ENCODE measurements at regions not wholly inside any gene's neighbourhood (a gene's known extent, or its start where the extent isn't known, plus 50 kb on each side); places are given as distances from the start of the nearest gene placed in this dataset.

DNA sequence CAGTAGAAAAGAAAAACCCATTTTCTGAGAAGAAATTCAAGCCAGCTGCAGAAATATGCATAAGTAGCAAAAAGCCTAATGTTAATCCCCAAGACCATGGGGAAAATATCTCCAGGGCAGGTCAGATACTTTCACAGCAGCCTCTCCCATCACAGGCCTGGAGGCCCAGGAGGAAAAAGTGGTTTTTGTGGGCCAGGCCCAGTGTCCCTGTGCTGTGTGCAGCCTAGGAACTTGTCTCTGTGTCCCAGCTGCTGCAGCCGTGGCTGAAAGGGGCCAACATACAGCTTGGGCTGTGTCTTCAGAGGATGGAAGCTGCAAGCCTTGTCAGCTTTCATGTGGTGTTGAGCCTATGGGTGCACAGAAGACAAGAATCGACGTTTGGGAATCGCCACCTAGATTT, 581.0 kb downstream of the C4orf33 start:
- TF ChIP-seq, protein P1, sequence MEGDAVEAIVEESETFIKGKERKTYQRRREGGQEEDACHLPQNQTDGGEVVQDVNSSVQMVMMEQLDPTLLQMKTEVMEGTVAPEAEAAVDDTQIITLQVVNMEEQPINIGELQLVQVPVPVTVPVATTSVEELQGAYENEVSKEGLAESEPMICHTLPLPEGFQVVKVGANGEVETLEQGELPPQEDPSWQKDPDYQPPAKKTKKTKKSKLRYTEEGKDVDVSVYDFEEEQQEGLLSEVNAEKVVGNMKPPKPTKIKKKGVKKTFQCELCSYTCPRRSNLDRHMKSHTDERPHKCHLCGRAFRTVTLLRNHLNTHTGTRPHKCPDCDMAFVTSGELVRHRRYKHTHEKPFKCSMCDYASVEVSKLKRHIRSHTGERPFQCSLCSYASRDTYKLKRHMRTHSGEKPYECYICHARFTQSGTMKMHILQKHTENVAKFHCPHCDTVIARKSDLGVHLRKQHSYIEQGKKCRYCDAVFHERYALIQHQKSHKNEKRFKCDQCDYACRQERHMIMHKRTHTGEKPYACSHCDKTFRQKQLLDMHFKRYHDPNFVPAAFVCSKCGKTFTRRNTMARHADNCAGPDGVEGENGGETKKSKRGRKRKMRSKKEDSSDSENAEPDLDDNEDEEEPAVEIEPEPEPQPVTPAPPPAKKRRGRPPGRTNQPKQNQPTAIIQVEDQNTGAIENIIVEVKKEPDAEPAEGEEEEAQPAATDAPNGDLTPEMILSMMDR (IDR thresholded peaks at IDR 0.05; ENCODE audit: insufficient read depth, low read depth, low read length): no peak
- DNase-seq (ENCODE audit: low read depth): no peak
- ChIA-PET CTCF (no interaction called here), POLR2A (no interaction called here)
- Histone ChIP-seq H3K4me3 (ENCODE audit: low read depth, low read length) (no peak overlapping the region), H3K27me3 (ENCODE audit: control insufficient read depth, insufficient read depth, low read length) (no peaks in the 10 kb centered on the region), H3K36me3 (ENCODE audit: control insufficient read depth, insufficient read depth, low read length) (no peaks in the 10 kb centered on the region)

DNA sequence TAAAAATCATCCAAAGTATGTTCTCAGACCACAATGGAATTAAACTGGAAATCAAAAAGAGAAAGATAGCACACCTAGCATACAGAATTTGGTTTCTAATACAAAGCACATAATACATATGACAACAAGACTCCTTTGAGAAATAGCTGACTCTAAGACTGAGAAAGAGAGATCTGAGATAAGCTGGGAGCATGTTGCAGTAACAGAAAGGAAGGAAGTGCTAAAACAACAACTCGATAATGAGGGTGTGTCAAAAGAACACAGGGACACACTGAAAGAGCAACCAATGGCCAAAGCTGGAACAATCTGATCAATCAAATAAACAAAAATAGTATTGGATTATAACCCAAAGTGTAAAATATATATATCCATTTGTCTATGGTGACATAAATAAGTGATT, 586.6 kb downstream of the C4orf33 start:
- ChIA-PET POLR2A (no interaction called here), CTCF (no interaction called here)

DNA sequence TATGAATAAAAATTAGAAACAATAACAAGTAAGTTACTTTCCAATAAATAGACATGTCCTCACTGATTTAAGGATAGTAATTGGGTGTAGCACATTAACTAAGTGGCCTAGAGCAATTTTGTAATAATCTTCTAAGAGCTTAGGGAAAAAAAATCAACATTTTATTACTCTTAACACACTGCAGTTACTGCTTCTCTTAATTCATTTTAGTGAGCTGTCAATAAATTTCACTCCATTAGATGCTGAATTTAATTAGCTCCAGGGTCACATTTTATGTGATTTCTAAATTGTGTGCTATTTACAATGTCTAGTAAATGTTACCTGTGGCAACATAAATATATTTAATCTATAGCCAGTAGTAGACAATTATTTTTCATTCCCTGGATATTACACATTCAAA, 612.0 kb downstream of the C4orf33 start:
- H3K27me3 ChIP-seq (ENCODE audit: control insufficient read depth, insufficient read depth, low read length): no peaks in the 10 kb centered on the region
- no peak overlapping the region for H3K4me3 ChIP-seq (ENCODE audit: low read depth, low read length)
- CTCF ChIA-PET: no interaction called here
- TF ChIP-seq, protein P1 (IDR thresholded peaks at IDR 0.05; ENCODE audit: insufficient read depth, low read depth, low read length): no peak
- no peaks in the 10 kb centered on the region for H3K36me3 ChIP-seq (ENCODE audit: control insufficient read depth, insufficient read depth, low read length)
- POLR2A ChIA-PET: no interaction called here
- DNase-seq (ENCODE audit: low read depth): no peak

More for the DNA sequence above, 586.6 kb downstream of the C4orf33 start:
- Histone ChIP-seq H3K27me3 (ENCODE audit: control insufficient read depth, insufficient read depth, low read length) (no peaks in the 10 kb centered on the region), H3K4me3 (ENCODE audit: low read depth, low read length) (no peak overlapping the region), H3K36me3 (ENCODE audit: control insufficient read depth, insufficient read depth, low read length) (no peaks in the 10 kb centered on the region)
- no peak for DNase-seq (ENCODE audit: low read depth)
- TF ChIP-seq, protein P1 (IDR thresholded peaks at IDR 0.05; ENCODE audit: insufficient read depth, low read depth, low read length): no peak

DNA sequence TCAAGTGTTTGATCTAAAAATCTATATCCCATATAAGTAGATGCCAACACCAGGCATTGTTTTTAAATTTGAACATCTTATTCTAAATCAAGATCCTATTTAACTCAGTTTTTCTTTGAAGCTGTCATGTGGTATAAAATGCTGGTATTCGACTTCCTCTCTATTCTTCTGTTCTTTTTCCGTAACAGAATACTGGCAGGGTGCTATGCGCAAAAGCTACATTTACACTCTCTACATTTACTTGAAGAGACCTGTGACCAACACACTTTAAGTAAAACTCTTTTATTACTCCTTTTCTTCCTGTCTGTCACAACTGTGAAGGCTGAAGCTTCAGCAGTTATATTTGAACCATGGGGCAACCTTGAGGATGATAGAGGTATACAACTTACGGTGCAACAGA, 612.8 kb downstream of the C4orf33 start:
- CTCF ChIA-PET: no interaction called here
- H3K27me3 ChIP-seq (ENCODE audit: control insufficient read depth, insufficient read depth, low read length): no peaks in the 10 kb centered on the region
- DNase-seq (ENCODE audit: low read depth): no peak
- TF ChIP-seq, protein P1 (IDR thresholded peaks at IDR 0.05; ENCODE audit: insufficient read depth, low read depth, low read length): no peak
- no peak overlapping the region for H3K4me3 ChIP-seq (ENCODE audit: low read depth, low read length)
- POLR2A ChIA-PET: no interaction called here
- no peaks in the 10 kb centered on the region for H3K36me3 ChIP-seq (ENCODE audit: control insufficient read depth, insufficient read depth, low read length)

DNA sequence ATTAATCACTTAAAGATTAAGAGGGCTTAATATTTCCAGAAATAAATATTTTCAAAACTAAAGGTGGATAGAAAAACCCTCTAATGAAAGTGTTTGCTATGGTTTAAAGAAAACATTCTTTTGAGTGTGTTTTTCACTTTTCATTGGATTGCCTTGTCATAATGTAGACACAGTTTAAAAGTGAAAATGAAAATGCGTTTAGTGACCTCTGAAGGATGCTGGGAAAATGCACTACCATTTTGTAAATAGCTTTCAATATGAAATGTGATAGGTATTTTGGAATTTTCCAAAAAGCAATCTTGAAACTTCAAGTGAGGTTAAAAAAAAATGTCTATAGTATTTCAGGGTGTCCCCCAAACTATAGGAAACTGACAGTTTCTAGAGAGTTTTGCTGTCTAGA, 642.2 kb downstream of the C4orf33 start:
- POLR2A ChIA-PET: no interaction called here
- Histone ChIP-seq H3K27me3 (ENCODE audit: control insufficient read depth, insufficient read depth, low read length) (no peaks in the 10 kb centered on the region), H3K36me3 (ENCODE audit: control insufficient read depth, insufficient read depth, low read length) (no peaks in the 10 kb centered on the region), H3K4me3 (ENCODE audit: low read depth, low read length) (no peak overlapping the region)
- CTCF ChIA-PET: no interaction called here
- no peak for DNase-seq (ENCODE audit: low read depth)
- TF ChIP-seq, protein P1 (IDR thresholded peaks at IDR 0.05; ENCODE audit: insufficient read depth, low read depth, low read length): no peak
